GM23248 (cell line): ENCODE measurements at regions not wholly inside any gene's neighbourhood (a gene's known extent, or its start where the extent isn't known, plus 50 kb on each side); places are given as distances from the start of the nearest gene placed in this dataset.
A peak's percentile ranks its signal among the peaks of the same experiment; 100 is the strongest.

Experiments used
- DNase-seq: peaks from one replicate; pipeline ENCODE4 v3.0.0-alpha.2; 2015
- H2AFZ ChIP-seq: fragments of 200-600 bp; sonication (generic); 2 replicates; pipeline ENCODE4 v1.6.1; 2016; ENCODE audit warnings: antibody characterized with exemption
- H3F3A ChIP-seq: fragments of 200-600 bp; sonication (generic); 2 replicates; pipeline ENCODE4 v1.6.1; 2016; ENCODE audit warnings: mild to moderate bottlenecking, antibody characterized with exemption, mixed run types; ENCODE audit not compliant: insufficient read depth
- H3K27ac ChIP-seq: fragments of 200-600 bp; sonication (generic); 2 replicates; pipeline ENCODE4 v1.5.1; 2016; ENCODE audit warnings: mild to moderate bottlenecking
- H3K27me3 ChIP-seq: fragments of 200-600 bp; sonication (generic); replicated peaks from 2 replicates; pipeline ENCODE4 v1.6.1; 2016; ENCODE audit warnings: mild to moderate bottlenecking; ENCODE audit not compliant: insufficient read depth
- H3K36me3 ChIP-seq: fragments of 200-600 bp; sonication (generic); 2 replicates; pipeline ENCODE4 v1.6.1; 2016; ENCODE audit warnings: low read depth, mild to moderate bottlenecking
- H3K4me1 ChIP-seq: fragments of 200-600 bp; sonication (generic); 2 replicates; pipeline ENCODE4 v1.6.1; 2016; ENCODE audit warnings: mild to moderate bottlenecking; ENCODE audit not compliant: insufficient read depth
- H3K4me2 ChIP-seq: fragments of 200-600 bp; sonication (generic); one replicate; pipeline ENCODE4 v1.6.1; 2016; ENCODE audit warnings: mild to moderate bottlenecking; ENCODE audit not compliant: unreplicated experiment
- H3K4me3 ChIP-seq: fragments of 200-600 bp; sonication (generic); 2 replicates; pipeline ENCODE4 v1.5.1; 2016; ENCODE audit warnings: mild to moderate bottlenecking
- H3K79me2 ChIP-seq: fragments of 200-600 bp; sonication (generic); 2 replicates; pipeline ENCODE4 v1.6.1; 2016; ENCODE audit warnings: mild to moderate bottlenecking; ENCODE audit not compliant: insufficient read depth
- H3K9ac ChIP-seq: fragments of 200-600 bp; sonication (generic); 2 replicates; pipeline ENCODE4 v1.6.1; 2016; ENCODE audit warnings: mild to moderate bottlenecking
- H3K9me2 ChIP-seq: fragments of 200-600 bp; sonication (generic); 2 replicates; pipeline ENCODE4 v1.6.1; 2016; ENCODE audit warnings: mixed run types, mild to moderate bottlenecking, moderate library complexity; ENCODE audit not compliant: insufficient read depth
- H3K9me3 ChIP-seq: fragments of 200-600 bp; sonication (generic); one replicate; pipeline ENCODE4 v1.6.1; 2017; ENCODE audit warnings: low read depth
- H4K20me1 ChIP-seq: fragments of 200-600 bp; sonication (generic); 2 replicates; pipeline ENCODE4 v1.6.0; 2016; ENCODE audit not compliant: insufficient read depth
- EZH2 ChIP-seq: fragments of 200-600 bp; sonication (generic); IDR thresholded peaks from 2 replicates; pipeline ENCODE4 v1.6.1; 2018; ENCODE audit warnings: antibody characterized with exemption, mild to moderate bottlenecking; ENCODE audit not compliant: insufficient read depth, poor library complexity, severe bottlenecking
- EZH2phosphoT487 ChIP-seq: fragments of 200-600 bp; sonication (generic); IDR thresholded peaks from 2 replicates; pipeline ENCODE4 v1.6.1; 2018; ENCODE audit warnings: antibody characterized with exemption, moderate library complexity, mild to moderate bottlenecking, low read depth; ENCODE audit not compliant: insufficient read depth
- WGBS, 2 experiments: methylation state at CpG; one replicate each; pipeline ENCODE4 v1.1.6; 2015 to 2017; ENCODE audit warnings: low lambda C conversion rate in 2 of 2, low coverage in 1 of 2; ENCODE audit errors: missing lambda C conversion rate in 2 of 2; 5-methylcytosine and 5-hydroxymethylcytosine counted together
- in situ Hi-C: fragments of 300-500 bp; cut with MboI; formaldehyde crosslinking; loops from 2 replicates; pipeline ENCODE4 v1.15.0; 2020

DNA sequence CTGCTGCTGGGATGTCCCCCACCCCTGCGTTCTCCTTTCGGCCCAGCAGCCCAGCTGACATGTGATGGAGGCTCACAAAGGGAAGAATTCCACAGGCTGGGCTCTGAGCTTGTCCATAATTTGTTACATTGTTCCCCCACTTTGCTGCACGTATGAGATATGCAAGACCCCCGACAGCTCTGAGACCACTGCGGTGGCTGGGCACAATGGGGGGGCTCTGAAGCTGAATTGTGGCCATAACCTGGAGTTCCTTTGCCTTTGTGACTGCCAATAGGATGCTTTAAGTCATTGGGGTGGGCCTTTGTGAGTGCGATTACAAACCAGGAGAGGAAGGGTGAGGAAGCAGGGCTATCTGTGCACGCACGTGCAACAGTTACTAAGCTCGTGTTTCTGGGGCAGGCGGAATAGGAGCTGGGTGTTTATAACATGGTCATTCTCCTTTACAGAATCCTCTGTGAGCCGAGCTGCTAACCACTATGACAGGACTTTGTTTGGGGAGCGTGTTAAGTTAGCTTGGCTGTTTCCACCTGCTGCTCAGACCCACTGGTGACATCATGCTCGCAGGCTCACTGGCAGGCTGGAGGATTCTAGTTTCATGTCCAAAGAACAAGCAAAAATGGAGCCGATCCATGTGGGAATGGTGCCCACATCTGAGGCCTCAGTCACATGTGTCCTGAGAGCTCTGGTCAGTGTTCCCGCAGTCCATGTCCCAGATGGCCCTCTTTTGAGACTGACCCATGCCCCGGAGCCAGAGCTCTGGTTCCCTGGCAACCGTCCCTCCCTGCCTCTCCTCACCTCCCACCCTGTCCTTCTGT lies 208.3 kb upstream of the SALL1 start:
- peak; percentile 6 for DNase-seq

DNA sequence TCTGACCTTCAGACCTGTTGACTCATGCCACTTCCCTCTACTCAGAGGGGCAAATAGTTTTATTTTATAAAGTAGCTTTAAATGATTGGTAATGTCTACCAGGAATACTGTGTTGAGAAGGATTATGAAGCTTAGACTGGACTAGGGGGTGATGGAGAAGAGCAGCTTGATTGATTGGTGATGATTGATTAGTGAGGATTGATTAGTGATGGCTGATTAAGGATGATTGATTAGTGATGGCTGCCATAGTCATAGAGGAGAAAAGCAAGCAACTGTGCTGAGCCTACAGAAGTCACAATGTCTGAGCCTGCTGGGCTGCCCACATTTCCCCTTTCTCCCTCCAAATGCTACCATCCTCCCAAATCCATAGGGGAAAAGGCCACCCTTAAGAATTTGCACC lies 206.8 kb upstream of the SALL1 start:
- no peak overlapping the region for H3K4me2 ChIP-seq
- H3K9me2 ChIP-seq, result no peaks in the 10 kb centered on the region
- H3K36me3 ChIP-seq, result no peaks in the 10 kb centered on the region
- H3K4me1 ChIP-seq, result no peaks in the 10 kb centered on the region
- no peaks in the 10 kb centered on the region for H3K79me2 ChIP-seq
- no peak for DNase-seq
- H3F3A ChIP-seq, result no peaks in the 10 kb centered on the region
- no peak overlapping the region for H3K4me3 ChIP-seq
- no peaks in the 10 kb centered on the region for H4K20me1 ChIP-seq
- H3K27ac ChIP-seq, result no peak overlapping the region
- in situ Hi-C loops, result no loop called here
- no peak overlapping the region for H3K9ac ChIP-seq
- H2AFZ ChIP-seq, result no peak overlapping the region
- TF ChIP-seq EZH2phosphoT487 (no peak), EZH2 (no peak)
- H3K27me3 ChIP-seq, result no peaks in the 10 kb centered on the region
- H3K9me3 ChIP-seq, result no peaks in the 10 kb centered on the region

More for the DNA sequence above, 208.3 kb upstream of the SALL1 start:
- Histone ChIP-seq H3K27ac (no peak overlapping the region), H3K9me3 (no peaks in the 10 kb centered on the region), H4K20me1 (no peaks in the 10 kb centered on the region), H3K4me1 (no peaks in the 10 kb centered on the region), H3K79me2 (no peaks in the 10 kb centered on the region), H3K36me3 (no peaks in the 10 kb centered on the region), H2AFZ (no peak overlapping the region), H3K9me2 (no peaks in the 10 kb centered on the region), H3K27me3 (no peaks in the 10 kb centered on the region), H3K4me3 (no peak overlapping the region), H3F3A (no peaks in the 10 kb centered on the region), H3K9ac (no peak overlapping the region), H3K4me2 (no peak overlapping the region)
- TF ChIP-seq EZH2 (no peak), EZH2phosphoT487 (no peak)
- in situ Hi-C loops, result no loop called here
- 52 to 58% methylated on average over 16 to 17 of the region's 17 CpGs for WGBS, 2 experiments

DNA sequence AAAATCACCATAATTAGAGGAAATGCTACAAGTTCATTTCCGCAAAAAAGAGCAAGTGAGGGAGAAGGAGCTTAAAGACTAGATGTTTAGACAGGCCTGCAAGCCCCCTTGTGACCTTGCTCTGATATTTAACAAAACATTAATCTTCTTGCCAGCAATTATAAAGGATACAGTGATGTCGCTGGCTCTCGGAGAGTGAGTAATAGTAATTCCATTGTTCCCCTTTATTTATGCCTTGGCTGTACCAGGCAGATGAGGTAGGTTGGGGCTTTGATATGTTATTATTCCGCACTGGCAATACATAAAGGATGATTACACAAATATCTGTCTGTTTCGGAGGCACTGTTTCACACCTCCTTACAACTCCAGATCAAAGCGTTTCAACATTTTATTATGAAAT lies 204.8 kb upstream of the SALL1 start:
- H3K4me3 ChIP-seq, result no peak overlapping the region
- no peak overlapping the region for H3K27ac ChIP-seq
- in situ Hi-C loops, result no loop called here
- H3K9me2 ChIP-seq, result no peaks in the 10 kb centered on the region
- H3K4me1 ChIP-seq, result no peaks in the 10 kb centered on the region
- no peaks in the 10 kb centered on the region for H3K36me3 ChIP-seq
- no peaks in the 10 kb centered on the region for H3K79me2 ChIP-seq
- no peaks in the 10 kb centered on the region for H3K9me3 ChIP-seq
- no peak for TF ChIP-seq EZH2
- H3K9ac ChIP-seq, result no peak overlapping the region
- H2AFZ ChIP-seq, result no peak overlapping the region
- no peak for DNase-seq
- no peaks in the 10 kb centered on the region for H3K27me3 ChIP-seq
- no peaks in the 10 kb centered on the region for H4K20me1 ChIP-seq
- H3F3A ChIP-seq, result no peaks in the 10 kb centered on the region
- no peak overlapping the region for H3K4me2 ChIP-seq
- WGBS, 2 experiments, result 87 to 88% methylated on average over 6 of the region's 6 CpGs

DNA sequence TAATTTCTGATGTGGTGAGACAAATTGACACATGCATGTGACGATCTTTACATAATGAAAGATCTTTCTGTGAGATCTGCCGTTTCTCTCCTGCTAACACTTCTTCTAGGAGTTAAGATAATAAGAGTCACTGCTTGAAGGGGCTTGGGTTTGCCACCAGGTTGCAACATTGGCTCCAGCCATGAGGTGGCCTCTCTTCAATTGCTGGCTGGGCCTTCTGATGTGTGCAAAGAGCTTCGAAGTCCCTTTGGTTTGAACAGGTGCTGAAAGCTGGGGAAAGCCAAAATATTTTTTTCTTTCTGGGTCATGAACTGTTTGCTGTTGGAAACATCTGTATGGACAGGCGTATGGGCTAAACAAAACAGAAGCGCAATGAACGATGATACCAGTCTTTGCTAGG lies 204.1 kb upstream of the SALL1 start:
- Histone ChIP-seq H2AFZ (no peak overlapping the region), H3K9me2 (no peaks in the 10 kb centered on the region), H4K20me1 (no peaks in the 10 kb centered on the region), H3K4me1 (no peaks in the 10 kb centered on the region), H3K36me3 (no peaks in the 10 kb centered on the region), H3K9me3 (no peaks in the 10 kb centered on the region), H3K27me3 (no peaks in the 10 kb centered on the region), H3K27ac (no peak overlapping the region), H3K9ac (no peak overlapping the region), H3K79me2 (no peaks in the 10 kb centered on the region), H3F3A (no peaks in the 10 kb centered on the region), H3K4me3 (no peak overlapping the region), H3K4me2 (no peak overlapping the region)
- in situ Hi-C loops, result no loop called here
- TF ChIP-seq EZH2, result no peak
- no peak for TF ChIP-seq EZH2phosphoT487
- no peak for DNase-seq
- 76 to 80% methylated on average over 6 of the region's 6 CpGs for WGBS, 2 experiments

DNA sequence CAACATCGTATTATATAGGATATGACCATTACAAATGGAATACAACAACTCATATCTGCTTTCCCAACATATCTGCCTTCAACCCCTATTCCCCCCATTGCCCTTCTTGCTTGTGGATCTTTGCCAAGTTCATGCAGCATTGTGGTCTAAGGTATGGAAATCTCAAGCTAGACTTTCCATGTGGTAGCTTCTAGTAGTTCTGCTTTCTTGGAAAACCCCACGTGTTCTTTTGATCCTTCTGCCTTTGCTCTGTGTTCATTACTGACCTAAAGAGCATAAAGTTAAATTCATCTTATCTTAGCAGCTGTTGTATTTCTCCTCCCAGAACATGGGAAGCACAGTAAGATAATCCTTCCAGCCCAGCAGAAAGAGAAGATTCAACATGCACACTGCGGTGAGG lies 202.0 kb upstream of the SALL1 start:
- WGBS, 2 experiments, result 85 to 92% methylated on average over 3 of the region's 3 CpGs
- Histone ChIP-seq H3K79me2 (no peaks in the 10 kb centered on the region), H3F3A (no peaks in the 10 kb centered on the region), H3K4me1 (no peaks in the 10 kb centered on the region), H3K27me3 (no peaks in the 10 kb centered on the region), H3K4me3 (no peak overlapping the region), H2AFZ (no peak overlapping the region), H3K27ac (no peak overlapping the region), H3K9me3 (no peaks in the 10 kb centered on the region), H4K20me1 (no peaks in the 10 kb centered on the region), H3K4me2 (no peak overlapping the region), H3K9ac (no peak overlapping the region), H3K36me3 (no peaks in the 10 kb centered on the region), H3K9me2 (no peaks in the 10 kb centered on the region)
- in situ Hi-C loops, result no loop called here
- TF ChIP-seq EZH2phosphoT487, result no peak
- no peak for TF ChIP-seq EZH2
- no peak for DNase-seq
